ENCODE measurements at regions not wholly inside any gene's neighbourhood (a gene's known extent, or its start where the extent isn't known, plus 50 kb on each side); places are given as distances from the start of the nearest gene placed in this dataset.

DNA sequence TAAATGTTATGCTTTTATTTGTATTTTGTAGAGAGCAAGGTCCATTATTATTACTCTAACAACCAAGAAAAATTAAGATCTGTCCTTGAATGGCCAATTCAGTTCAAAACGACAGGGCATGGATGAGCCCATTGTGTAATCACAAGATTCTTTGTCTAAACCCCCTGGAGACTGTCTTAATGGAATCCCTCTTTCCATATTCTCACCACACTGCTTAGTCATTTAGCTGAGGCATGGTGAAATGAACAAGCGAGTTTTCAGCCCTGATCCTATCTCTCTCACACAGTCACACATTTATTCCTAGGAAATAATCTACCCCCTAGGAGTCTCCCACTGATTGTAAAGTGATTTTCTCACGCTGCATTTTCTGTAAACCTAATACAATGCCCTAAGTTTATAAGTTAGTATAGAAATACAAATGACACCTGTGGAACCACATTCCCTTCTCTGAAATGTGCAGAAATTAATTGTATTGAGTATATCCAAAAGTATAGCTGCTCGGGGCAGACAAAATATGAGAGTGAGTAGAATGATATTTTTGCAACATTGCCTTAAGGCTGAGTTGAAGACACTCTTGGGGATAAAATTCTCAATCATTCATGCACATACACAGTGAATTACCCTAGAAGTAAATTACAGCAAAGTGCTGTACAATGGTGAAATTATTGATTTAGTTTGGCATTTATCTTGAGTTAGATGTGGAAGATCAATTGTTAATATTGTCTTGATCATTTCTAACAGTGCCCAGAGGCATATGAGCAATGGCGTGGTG, 119.7 kb upstream of the PCDH7 start:
- no peak for DNase-seq (ENCODE audit: low spot score)

DNA sequence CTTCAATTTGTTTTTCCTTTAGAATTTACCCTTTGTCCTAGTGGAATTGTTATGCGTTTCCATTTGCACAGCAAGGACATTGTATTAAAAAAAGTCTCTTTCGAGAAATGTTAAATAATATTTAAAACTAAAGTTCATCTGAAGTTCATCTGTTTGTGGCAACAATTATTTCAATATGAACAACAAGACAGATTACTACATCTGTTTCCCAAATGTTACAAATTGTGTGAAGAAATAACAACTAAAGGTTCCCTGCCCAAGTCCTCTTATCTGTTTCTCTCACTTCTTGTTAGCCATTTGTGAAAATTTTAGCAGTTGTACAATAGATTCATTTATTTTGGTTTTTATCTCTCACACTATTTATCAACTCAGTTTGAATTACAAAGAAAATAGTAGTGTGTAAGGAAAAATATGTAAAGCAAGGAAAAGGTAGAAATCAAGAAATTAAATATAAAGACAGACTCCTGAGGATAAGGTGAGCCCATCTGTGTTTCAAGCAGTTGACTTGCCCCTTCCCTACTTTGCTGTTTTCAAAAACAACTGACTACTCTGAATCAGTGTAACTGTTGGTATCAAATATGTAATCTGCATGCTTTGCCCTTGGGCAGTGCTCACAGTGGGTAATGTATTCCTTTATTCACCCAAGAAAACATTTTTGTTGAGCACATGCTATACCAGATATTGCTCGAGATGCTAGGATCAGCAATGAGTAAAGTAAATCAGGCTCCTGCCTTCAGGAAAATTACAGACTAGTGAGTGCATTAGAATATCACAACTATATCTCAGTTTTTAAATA, 118.9 kb upstream of the PCDH7 start:
- DNase-seq (ENCODE audit: low spot score): no peak

DNA sequence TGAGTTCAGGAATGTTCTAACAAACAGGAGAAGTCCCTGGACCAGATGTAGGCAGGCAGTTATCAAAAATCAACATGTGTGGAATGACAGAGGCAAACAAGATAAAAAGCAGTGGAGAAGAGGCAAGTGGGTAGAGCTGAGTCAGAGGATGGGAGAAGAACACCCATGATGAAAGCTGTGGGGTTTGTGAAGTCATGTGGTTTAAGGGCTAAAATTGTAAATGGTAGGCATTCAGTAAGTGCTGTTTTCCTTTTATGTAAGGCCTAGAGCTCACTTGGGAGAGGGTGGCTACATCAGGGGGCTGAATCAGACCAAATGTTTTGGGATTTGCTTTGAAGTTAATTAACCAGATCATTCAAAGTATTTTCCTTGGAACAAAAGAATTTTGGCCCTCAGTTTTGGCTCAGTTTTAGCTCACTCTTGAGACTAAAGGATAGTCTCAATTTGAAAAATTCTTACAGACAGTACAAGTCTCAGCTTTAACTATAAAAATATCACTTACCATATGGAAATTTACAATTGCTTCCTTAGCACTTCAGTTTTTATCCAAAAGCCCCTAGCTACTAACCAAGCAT, 114.5 kb upstream of the PCDH7 start:
- DNase-seq (ENCODE audit: low spot score): no peak

DNA sequence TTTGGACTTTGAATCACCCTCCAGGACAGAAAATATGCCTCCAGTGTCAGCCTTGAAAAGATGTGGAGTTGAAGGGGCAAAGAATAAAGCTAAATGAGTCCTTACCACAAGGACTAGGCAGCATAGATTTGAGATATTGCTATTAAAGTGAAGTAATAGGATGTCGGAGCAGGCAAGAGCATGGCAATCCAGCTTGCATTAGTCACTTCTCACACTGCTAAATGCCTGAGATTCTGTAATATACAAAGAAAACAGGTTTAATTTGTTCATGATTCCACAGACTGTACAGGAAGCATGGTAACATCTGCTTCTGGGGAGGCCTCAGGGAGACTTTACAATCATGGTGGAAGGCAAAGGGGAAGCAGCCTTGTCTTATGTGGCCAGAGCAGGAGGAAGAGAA, 109.8 kb upstream of the PCDH7 start:
- no peak for DNase-seq (ENCODE audit: low spot score)

DNA sequence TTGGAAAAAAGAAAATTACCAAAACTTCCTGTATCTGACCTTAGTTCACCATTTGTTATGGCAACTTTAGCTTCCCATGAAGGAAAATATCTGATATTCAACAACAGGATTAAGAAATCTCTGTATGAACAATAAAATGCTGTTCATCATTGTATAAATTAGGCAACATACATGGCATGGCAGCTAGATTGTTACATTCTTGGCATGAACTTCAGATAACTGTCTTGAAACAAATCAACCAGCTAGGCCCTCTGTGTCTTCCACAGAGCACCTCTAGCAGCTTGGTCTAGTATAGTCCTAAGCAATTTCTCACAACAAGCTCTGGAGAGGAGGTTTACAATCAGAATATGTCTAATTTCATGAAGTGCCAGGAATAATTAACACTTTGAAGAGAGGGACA, 105.4 kb upstream of the PCDH7 start:
- DNase-seq (ENCODE audit: low spot score): no peak

DNA sequence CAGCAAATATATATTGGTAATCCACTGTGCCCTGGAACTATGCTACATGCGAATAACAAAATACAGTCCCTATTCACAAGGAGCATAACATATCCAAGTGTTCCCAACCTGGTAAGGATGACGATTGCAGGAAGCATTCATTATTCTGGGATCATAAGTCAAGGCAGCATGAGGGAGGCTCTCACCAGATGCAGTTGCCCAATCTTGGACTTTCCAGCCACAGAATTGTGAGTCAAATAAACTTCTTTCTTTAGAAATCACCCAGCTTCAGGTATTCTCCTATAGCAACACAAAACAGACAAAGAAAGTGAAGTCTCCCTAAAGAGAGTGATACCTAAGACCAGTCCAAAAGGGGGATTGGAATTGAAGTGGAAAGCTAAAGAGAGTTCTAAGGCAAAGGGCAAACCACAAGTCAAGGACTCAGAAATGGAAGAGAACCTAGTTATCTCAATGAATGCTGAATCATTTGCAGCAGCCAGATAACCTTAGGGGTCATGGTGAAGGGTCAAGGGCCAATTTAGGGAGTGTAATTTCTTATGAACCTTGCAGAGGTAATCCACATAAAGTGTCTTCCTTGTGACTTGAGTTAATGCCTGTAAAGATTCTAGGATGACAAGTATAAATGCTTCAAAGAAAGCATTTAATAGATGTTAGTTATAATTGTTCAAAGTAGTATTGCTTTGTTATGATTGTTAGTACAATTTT, 103.1 kb upstream of the PCDH7 start:
- DNase-seq (ENCODE audit: low spot score): no peak

DNA sequence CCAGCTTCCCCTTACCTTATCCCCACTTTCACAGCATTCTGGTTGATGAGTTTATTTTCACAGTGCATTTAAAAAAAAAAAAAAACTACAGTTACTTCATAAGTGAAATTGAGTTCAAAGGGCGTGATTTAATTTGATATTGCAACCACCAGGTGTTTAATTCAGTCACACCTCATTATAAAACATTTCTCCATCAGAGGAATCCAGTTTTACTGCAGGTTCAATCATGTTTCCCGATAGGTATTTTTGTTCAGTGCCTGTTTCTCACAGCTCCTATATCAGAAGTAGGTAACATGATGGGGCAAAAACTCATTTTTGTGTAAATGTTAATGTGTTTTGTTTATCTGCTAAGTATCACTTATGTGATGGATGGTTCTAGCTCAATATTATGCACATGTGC, 102.3 kb upstream of the PCDH7 start:
- DNase-seq (ENCODE audit: low spot score): no peak

DNA sequence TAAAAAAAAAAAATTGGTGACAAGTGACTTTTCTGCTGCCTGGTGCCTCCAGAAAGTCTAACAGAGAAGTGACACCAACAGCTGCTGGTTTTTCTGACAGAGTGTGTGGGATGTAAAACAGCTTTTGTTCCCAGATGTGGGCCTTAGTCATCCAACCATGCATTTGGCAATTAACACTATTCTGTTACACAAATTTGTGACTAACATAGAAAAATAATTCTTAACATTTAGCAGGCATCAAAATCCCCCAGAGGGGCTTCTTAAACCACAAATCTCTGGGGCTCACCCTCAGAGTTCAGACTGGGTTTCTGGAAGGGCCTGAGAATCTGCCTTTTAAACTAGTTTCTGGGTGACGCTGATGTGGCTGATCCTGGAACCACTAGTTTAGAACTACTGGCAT, 100.5 kb upstream of the PCDH7 start:
- DNase-seq (ENCODE audit: low spot score): no peak

DNA sequence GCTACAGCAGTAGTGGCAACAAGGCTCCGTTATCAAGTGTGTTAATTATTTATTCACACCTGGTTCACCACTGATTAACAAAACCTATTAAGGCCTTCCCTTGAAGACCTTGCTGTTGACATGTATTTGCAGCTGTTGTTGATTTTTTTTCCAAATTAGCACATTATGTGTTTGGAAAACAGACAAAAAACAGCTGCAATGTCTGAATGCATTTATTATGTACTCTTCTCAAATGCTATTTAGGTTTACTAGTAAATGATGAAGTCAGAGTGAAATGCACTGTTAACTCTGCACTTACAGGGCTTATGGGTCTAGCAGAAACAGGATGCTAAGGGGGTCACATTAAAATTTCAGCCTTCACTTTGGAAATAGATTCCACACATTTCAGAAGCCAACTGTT, 99.5 kb upstream of the PCDH7 start:
- DNase-seq (ENCODE audit: low spot score): no peak

DNA sequence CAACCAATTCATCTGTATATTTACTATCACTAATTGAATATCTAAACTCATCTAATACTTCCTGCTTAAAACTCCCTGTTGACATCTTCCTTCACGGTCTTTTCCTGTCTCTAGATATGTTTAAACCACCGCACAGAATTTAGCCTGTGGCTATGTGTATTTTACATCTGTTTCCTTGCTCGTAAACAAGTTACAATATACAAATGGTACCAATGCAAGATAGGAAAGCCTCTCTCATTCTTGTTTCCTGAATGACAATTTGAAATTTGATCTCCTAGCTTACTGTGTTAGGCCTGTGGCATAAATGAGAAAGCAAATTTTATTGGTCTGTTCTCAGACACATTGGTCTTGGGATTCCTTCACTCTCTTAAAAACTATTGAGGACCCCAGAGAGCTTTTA, 89.7 kb upstream of the PCDH7 start:
- DNase-seq (ENCODE audit: low spot score): no peak

DNA sequence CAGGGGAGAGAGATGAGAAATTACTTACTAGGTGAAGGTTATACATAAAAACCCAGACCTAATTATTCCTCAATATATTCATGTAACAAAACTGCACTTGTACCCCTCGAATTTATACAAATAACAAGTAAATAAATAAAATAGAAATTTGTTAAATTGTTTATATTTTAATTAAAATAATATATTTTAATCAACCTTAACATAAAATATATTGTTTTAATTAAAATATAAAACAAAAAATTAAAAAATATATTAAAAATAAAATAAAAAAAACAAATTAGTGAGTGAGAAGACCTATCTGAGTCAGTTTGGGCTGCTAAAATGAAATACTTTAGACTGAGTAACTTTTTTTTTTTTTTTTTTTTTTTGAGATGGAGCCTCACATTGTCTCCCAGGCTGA, 87.4 kb upstream of the PCDH7 start:
- no peak for DNase-seq (ENCODE audit: low spot score)

DNA sequence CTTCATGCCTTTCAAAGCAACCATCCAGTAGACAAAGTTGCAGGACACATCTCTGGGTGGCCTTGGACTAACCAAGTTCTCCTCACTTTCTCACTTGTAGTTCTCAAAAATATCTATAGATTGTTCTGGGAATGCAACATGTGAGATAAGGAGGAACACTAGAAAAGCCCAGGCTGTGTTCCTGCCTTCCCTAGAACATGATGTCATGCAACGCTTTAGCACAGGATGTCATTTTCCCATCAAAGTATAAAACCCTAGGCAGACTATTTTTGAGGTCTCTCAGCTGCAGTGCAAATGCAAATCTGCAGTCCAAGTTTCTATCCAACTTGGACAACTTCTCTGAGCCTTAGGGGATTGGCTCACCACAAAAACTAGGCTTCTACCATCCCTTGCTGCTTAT, 78.8 kb upstream of the PCDH7 start:
- DNase-seq (ENCODE audit: low spot score): no peak

DNA sequence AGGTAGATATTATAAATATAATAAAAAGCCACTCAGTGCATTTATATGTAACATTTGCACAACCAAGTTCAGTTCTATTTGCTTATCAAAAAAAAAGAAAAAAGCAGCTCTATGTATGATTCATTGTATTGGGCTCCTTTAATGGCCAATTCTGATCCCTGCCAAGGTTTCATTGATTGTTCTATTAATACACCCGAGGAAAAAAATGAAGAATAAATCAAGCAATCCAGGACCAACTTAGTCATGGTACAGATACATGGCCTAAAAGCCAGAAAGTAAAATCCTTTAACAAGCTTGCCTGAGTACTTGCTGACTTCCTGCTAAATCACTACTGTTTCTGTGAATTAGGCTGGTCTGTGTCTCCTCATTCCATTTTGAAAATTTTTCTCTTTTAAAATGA, 77.6 kb upstream of the PCDH7 start:
- DNase-seq (ENCODE audit: low spot score): no peak

DNA sequence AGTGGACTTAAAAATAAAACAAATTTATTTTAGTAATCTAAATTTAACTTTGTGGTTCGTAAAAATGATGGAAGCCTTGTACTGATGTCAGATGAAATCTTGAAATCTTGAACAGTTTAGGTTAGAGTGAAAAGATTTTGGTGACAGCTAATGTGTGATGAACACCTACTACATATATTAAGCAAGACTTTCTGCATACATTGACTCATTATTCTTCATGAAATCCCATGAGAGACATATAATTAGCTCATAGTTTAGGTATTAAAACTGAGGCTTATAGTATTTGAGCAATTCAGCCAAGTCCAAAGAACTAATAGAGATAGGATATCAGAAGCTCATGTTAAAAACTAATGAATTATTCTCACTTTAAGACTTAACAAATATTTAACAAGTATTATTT, 66.9 kb upstream of the PCDH7 start:
- DNase-seq (ENCODE audit: low spot score): no peak

DNA sequence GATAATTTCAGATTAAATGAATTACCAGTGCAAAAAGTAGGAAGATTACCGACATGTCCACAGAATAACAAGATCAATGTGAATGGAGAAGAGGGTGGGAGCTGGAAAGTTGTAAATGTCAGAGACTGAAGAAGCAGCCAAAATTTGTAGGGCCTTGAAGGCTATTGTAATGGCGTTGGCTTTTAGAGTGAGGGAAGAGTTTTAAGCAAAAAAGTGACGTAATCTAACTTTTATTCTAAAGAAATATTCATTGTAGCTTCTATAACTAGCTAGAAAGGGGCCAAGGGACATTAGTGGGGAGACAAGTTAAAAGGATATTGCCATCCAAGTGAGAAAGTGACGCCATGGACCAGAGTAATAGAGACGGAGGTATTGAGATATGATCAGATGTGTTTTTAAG, 63.3 kb upstream of the PCDH7 start:
- DNase-seq (ENCODE audit: low spot score): no peak

DNA sequence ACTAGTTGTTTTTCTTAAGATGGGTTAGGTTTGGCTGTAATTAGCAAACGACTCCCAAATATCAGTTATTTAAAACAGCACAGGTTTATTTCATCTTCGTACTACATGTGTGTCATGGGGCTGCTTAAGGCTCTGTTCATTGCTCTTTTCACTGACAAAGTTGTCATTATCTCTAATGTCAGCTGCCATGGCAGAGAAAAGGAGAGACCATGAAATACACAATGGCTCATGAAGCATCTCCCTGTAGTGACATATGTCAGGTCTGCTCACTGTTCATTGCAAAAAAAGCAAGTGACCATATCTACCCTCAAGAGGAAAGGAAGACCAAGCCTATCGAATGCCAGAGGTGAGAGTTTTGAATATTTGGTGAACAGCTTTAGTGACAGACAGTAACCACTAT, 52.2 kb upstream of the PCDH7 start:
- no peak for DNase-seq (ENCODE audit: low spot score)

DNA sequence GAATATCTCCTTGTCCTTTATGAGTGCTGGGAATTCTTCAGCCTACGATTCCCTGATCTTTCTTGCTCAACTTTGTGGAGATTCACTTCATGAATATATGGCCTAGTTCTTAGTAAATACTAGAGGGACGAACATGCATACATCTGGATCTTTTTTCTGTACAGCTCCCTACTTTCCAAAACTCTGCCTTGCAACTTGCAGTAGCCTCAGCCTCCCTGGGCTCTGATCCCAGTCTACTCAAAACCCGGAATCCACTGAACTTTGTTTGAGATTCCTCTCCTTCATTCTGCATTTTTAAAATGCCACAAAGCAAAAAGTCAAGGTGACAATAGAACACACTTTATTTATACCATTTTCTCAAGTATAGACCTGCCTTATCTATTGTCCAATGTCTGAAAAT, 50.0 kb upstream of the PCDH7 start:
- DNase-seq (ENCODE audit: low spot score): no peak
